ENCODE measurements at regions not wholly inside any gene's neighbourhood (a gene's known extent, or its start where the extent isn't known, plus 50 kb on each side); places are given as distances from the start of the nearest gene placed in this dataset.

- Histone ChIP-seq H3K27me3 (no peaks in the 10 kb centered on the region), H3K27ac (no peak overlapping the region), H3K4me1 (peaks cover 0 to 12% (median 2%) of the 10 kb centered on the region in 10 experiments; a peak in 7 of 20 replicates), H3K9ac (no peak overlapping the region), H3K36me3 (no peaks in the 10 kb centered on the region), H3K4me2 (no peak overlapping the region), H4K20me1 (no peaks in the 10 kb centered on the region), H3K4me3 (no peak overlapping the region), H3K9me3 (replicated peaks in 1 of 11) (peaks cover 0 to 11% (median 8%) of the 10 kb centered on the region in 11 experiments; a peak in 6 of 22 replicates)
- no peak for TF ChIP-seq Cebpa-rat (IDR thresholded peaks at IDR 0.05)
Measured at GRCh38 chr21:16034446-16035190, 304.8 kb downstream of the USP25 start.

- Histone ChIP-seq H3K4me1 (peaks cover 0 to 12% (median 2%) of the 10 kb centered on the region in 10 experiments; a peak in 7 of 20 replicates), H3K36me3 (no peaks in the 10 kb centered on the region), H3K27ac (no peak overlapping the region), H3K9me3 (replicated peaks in 1 of 11) (peaks cover 0 to 12% (median 8%) of the 10 kb centered on the region in 11 experiments; a peak in 6 of 22 replicates), H3K4me2 (peak overlapping the region in 6 of 11 experiments; percentile 13 to 65 (median 42); a peak in 11 of 22 replicates), H3K9ac (no peak overlapping the region), H3K27me3 (no peaks in the 10 kb centered on the region), H3K4me3 (no peak overlapping the region), H4K20me1 (no peaks in the 10 kb centered on the region)
- TF ChIP-seq Cebpa-rat (IDR thresholded peaks at IDR 0.05) = no peak
Measured at GRCh38 chr21:16037421-16037955, 307.7 kb downstream of the USP25 start.

GRCh38 chr21:16040601-16041000, 310.8 kb downstream of the USP25 start:
- no peaks in the 10 kb centered on the region for H3K27me3 ChIP-seq
- H3K4me3 ChIP-seq = no peak overlapping the region
- peaks cover 0 to 12% (median 8%) of the 10 kb centered on the region in 11 experiments; a peak in 6 of 22 replicates for H3K9me3 ChIP-seq (replicated peaks in 1 of 11)
- H3K27ac ChIP-seq = no peak overlapping the region
- no peak for TF ChIP-seq Cebpa-rat (IDR thresholded peaks at IDR 0.05)
- no peak overlapping the region for H3K4me2 ChIP-seq
- no peaks in the 10 kb centered on the region for H4K20me1 ChIP-seq
- no peaks in the 10 kb centered on the region for H3K36me3 ChIP-seq
- peaks cover 0 to 12% (median 2%) of the 10 kb centered on the region in 10 experiments; a peak in 7 of 20 replicates for H3K4me1 ChIP-seq
- no peak overlapping the region for H3K9ac ChIP-seq

- Histone ChIP-seq H3K4me2 (no peak overlapping the region), H3K4me3 (no peak overlapping the region), H3K9ac (no peak overlapping the region), H3K36me3 (no peaks in the 10 kb centered on the region), H3K27ac (no peak overlapping the region), H3K4me1 (peaks cover 0 to 6% (median 0%) of the 10 kb centered on the region in 10 experiments; a peak in 1 of 20 replicates), H4K20me1 (no peaks in the 10 kb centered on the region), H3K27me3 (no peaks in the 10 kb centered on the region), H3K9me3 (replicated peaks in 1 of 11) (peaks cover 0 to 7% (median 0%) of the 10 kb centered on the region in 11 experiments; a peak in 3 of 22 replicates)
- no peak for TF ChIP-seq Cebpa-rat (IDR thresholded peaks at IDR 0.05)
Measured at GRCh38 chr21:16044676-16045075, 314.9 kb downstream of the USP25 start.

GRCh38 chr21:16046656-16047330, 317.0 kb downstream of the USP25 start:
- Histone ChIP-seq H4K20me1 (no peaks in the 10 kb centered on the region), H3K27ac (no peak overlapping the region), H3K9ac (no peak overlapping the region), H3K27me3 (no peaks in the 10 kb centered on the region), H3K36me3 (no peaks in the 10 kb centered on the region), H3K9me3 (replicated peaks in 1 of 11) (peaks cover 0 to 7% (median 0%) of the 10 kb centered on the region in 11 experiments; a peak in 2 of 22 replicates), H3K4me3 (no peak overlapping the region), H3K4me1 (peaks cover 0 to 6% (median 0%) of the 10 kb centered on the region in 10 experiments; a peak in 1 of 20 replicates), H3K4me2 (peak overlapping the region in 2 of 11 experiments; percentile 20 to 40; a peak in 3 of 22 replicates)
- no peak for TF ChIP-seq Cebpa-rat (IDR thresholded peaks at IDR 0.05)

GRCh38 chr21:16047904-16048303, 318.1 kb downstream of the USP25 start:
- no peak for TF ChIP-seq Cebpa-rat (IDR thresholded peaks at IDR 0.05)
- Histone ChIP-seq H3K4me1 (peaks cover 0 to 6% (median 0%) of the 10 kb centered on the region in 10 experiments; a peak in 1 of 20 replicates), H3K9me3 (replicated peaks in 1 of 11) (peaks cover 0 to 7% (median 0%) of the 10 kb centered on the region in 11 experiments; a peak in 2 of 22 replicates), H3K27me3 (no peaks in the 10 kb centered on the region), H4K20me1 (no peaks in the 10 kb centered on the region), H3K27ac (no peak overlapping the region), H3K36me3 (no peaks in the 10 kb centered on the region), H3K4me2 (no peak overlapping the region), H3K4me3 (no peak overlapping the region), H3K9ac (no peak overlapping the region)

- Histone ChIP-seq H3K9me3 (replicated peaks in 1 of 11) (peaks cover 3 to 7% (median 5%) of the 10 kb centered on the region in 11 experiments; a peak in 20 of 22 replicates), H3K27me3 (no peaks in the 10 kb centered on the region), H3K9ac (no peak overlapping the region), H3K4me1 (no peaks in the 10 kb centered on the region), H3K27ac (no peak overlapping the region), H3K36me3 (no peaks in the 10 kb centered on the region), H3K4me3 (no peak overlapping the region), H3K4me2 (no peak overlapping the region), H4K20me1 (no peaks in the 10 kb centered on the region)
- no peak for TF ChIP-seq Cebpa-rat (IDR thresholded peaks at IDR 0.05)
Measured at GRCh38 chr21:16055014-16055413, 325.2 kb downstream of the USP25 start.

GRCh38 chr21:16058896-16059295, 329.1 kb downstream of the USP25 start:
- H3K9ac ChIP-seq = no peak overlapping the region
- H3K9me3 ChIP-seq (replicated peaks in 1 of 11) = peaks cover 17 to 29% (median 24%) of the 10 kb centered on the region in 11 experiments
- no peak overlapping the region for H3K4me3 ChIP-seq
- no peak for TF ChIP-seq Cebpa-rat (IDR thresholded peaks at IDR 0.05)
- H3K4me1 ChIP-seq = no peaks in the 10 kb centered on the region
- no peaks in the 10 kb centered on the region for H3K36me3 ChIP-seq
- no peak overlapping the region for H3K27ac ChIP-seq
- H3K27me3 ChIP-seq = no peaks in the 10 kb centered on the region
- H4K20me1 ChIP-seq = no peaks in the 10 kb centered on the region
- no peak overlapping the region for H3K4me2 ChIP-seq

- Histone ChIP-seq H3K4me1 (no peaks in the 10 kb centered on the region), H3K9me3 (replicated peaks in 1 of 11) (peaks cover 17 to 29% (median 24%) of the 10 kb centered on the region in 11 experiments), H3K36me3 (no peaks in the 10 kb centered on the region), H3K9ac (no peak overlapping the region), H4K20me1 (no peaks in the 10 kb centered on the region), H3K4me3 (no peak overlapping the region), H3K4me2 (no peak overlapping the region), H3K27me3 (no peaks in the 10 kb centered on the region), H3K27ac (no peak overlapping the region)
- no peak for TF ChIP-seq Cebpa-rat (IDR thresholded peaks at IDR 0.05)
Measured at GRCh38 chr21:16059981-16060380, 330.2 kb downstream of the USP25 start.
